Osteoblast (primary cell): ENCODE measurements at regions not wholly inside any gene's neighbourhood (a gene's known extent, or its start where the extent isn't known, plus 50 kb on each side); places are given as distances from the start of the nearest gene placed in this dataset.

Experiments used
- DNase-seq: peaks from one replicate; pipeline ENCODE4 v3.0.0; 2011; ENCODE audit warnings: low spot score, mixed read lengths; ENCODE audit not compliant: insufficient read length; ENCODE audit errors: missing footprints
- H2AFZ ChIP-seq: 2 replicates; pipeline ENCODE4 v1.6.0; 2011; ENCODE audit warnings: mild to moderate bottlenecking, low read length
- H3K27ac ChIP-seq: 2 replicates; pipeline ENCODE4 v1.5.1; 2011; ENCODE audit warnings: mild to moderate bottlenecking, low read depth, low read length, moderate library complexity
- H3K27me3 ChIP-seq: 2 replicates; pipeline ENCODE4 v1.6.0; 2012; ENCODE audit warnings: mild to moderate bottlenecking, control low read depth, inconsistent platforms, low read length, moderate library complexity; ENCODE audit not compliant: insufficient read depth
- H3K36me3 ChIP-seq: 2 replicates; pipeline ENCODE4 v1.5.1; 2011; ENCODE audit warnings: mild to moderate bottlenecking, low read length, control low read depth, moderate library complexity; ENCODE audit not compliant: insufficient read depth
- H3K4me1 ChIP-seq: 2 replicates; pipeline ENCODE4 v1.5.1; 2011; ENCODE audit warnings: mild to moderate bottlenecking, low read length, control low read depth, moderate library complexity; ENCODE audit not compliant: insufficient read depth
- H3K4me2 ChIP-seq: 2 replicates; pipeline ENCODE4 v1.6.0; 2011; ENCODE audit warnings: mild to moderate bottlenecking, low read length; ENCODE audit not compliant: insufficient read depth
- H3K4me3 ChIP-seq: fragments of 200-600 bp; sonication (generic); 3 replicates; pipeline ENCODE4 v1.5.1; 2012; ENCODE audit warnings: mild to moderate bottlenecking, low read length, inconsistent platforms; ENCODE audit not compliant: insufficient read depth
- H3K79me2 ChIP-seq: 2 replicates; pipeline ENCODE4 v1.6.0; 2012; ENCODE audit warnings: mild to moderate bottlenecking, low read length, control low read depth, inconsistent platforms; ENCODE audit not compliant: insufficient read depth
- H3K9me3 ChIP-seq: 2 replicates; pipeline ENCODE4 v1.5.1; 2011; ENCODE audit warnings: low read depth, low read length, control low read depth
- H4K20me1 ChIP-seq: 2 replicates; pipeline ENCODE4 v1.6.0; 2012; ENCODE audit warnings: mild to moderate bottlenecking, low read length, control low read depth; ENCODE audit not compliant: insufficient read depth
- TF ChIP-seq, protein P1 (sequence below): IDR thresholded peaks from 2 replicates; pipeline ENCODE4 v1.5.1; 2011; ENCODE audit warnings: mild to moderate bottlenecking, low read depth, low read length, moderate library complexity; ENCODE audit errors: extremely low read depth

DNA sequence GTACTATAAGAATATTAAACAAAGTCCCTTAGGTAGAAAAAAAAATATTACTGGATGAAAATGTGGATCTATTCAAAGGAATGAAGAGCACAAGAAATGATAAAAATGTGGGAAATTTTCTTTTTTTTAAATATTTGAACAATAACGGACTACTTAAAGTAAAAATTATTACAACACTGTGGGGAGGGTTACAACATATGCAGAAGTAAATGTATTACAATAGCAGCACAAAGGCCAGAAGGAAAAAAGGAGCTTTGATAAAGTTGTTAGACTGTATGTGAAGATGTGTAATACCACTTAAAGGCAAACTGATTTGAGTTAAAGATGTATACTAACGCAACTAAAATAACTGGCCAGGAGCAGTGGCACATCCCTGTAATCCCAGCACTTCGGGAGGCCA, 427.1 kb downstream of the SHQ1 start:
- DNase-seq = no peak
- TF ChIP-seq, protein P1, sequence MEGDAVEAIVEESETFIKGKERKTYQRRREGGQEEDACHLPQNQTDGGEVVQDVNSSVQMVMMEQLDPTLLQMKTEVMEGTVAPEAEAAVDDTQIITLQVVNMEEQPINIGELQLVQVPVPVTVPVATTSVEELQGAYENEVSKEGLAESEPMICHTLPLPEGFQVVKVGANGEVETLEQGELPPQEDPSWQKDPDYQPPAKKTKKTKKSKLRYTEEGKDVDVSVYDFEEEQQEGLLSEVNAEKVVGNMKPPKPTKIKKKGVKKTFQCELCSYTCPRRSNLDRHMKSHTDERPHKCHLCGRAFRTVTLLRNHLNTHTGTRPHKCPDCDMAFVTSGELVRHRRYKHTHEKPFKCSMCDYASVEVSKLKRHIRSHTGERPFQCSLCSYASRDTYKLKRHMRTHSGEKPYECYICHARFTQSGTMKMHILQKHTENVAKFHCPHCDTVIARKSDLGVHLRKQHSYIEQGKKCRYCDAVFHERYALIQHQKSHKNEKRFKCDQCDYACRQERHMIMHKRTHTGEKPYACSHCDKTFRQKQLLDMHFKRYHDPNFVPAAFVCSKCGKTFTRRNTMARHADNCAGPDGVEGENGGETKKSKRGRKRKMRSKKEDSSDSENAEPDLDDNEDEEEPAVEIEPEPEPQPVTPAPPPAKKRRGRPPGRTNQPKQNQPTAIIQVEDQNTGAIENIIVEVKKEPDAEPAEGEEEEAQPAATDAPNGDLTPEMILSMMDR = no peak
- H3K27me3 ChIP-seq = no peaks in the 10 kb centered on the region
- H2AFZ ChIP-seq = no peak overlapping the region
- H3K27ac ChIP-seq = no peak overlapping the region
- H4K20me1 ChIP-seq = peaks cover 87% of the 10 kb centered on the region
- peaks cover 98% of the 10 kb centered on the region for H3K79me2 ChIP-seq
- no peaks in the 10 kb centered on the region for H3K9me3 ChIP-seq
- no peak overlapping the region for H3K4me3 ChIP-seq
- H3K36me3 ChIP-seq = no peaks in the 10 kb centered on the region
- no peak overlapping the region for H3K4me2 ChIP-seq
- H3K4me1 ChIP-seq = peaks cover 6% of the 10 kb centered on the region

DNA sequence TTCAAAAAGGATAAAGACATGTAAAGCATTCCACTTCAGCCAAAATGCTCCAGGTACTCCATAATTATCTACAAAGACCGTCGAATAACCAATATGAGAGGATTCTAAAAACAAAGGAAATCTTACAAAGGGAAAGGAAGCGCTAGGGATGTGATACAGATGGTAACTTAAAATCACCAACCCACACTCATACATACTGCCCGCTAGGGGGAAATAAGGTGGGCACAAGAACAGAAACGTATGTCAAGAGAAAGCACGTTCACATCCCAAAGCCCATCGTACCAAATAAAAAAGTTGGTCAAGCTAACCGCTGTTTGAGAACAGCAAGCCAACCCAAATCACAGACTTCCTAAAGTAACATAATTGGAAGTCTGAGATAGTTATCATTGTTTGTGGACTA, 429.4 kb downstream of the SHQ1 start:
- H4K20me1 ChIP-seq = peaks cover 93% of the 10 kb centered on the region

DNA sequence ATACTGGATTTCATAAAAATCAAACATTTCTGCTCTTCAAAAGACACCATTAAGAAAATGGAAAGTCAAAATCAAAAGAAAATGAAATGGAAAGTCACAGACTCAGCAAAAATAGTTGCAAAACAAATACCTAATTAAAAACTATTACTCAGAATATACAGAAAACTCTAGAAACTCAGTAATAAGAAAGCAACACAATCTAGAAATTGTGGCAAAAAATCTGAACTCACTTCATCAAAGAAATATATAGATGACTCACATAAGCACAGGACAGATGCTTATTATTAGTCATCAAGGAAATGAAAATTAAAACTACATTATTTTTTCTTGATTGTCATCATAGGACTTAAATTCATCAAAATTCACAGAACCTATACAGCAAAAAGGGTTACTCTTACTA, 430.0 kb downstream of the SHQ1 start:
- no peak for DNase-seq
- Histone ChIP-seq H3K27me3 (no peaks in the 10 kb centered on the region), H2AFZ (no peak overlapping the region), H4K20me1 (peaks cover 90% of the 10 kb centered on the region), H3K36me3 (no peaks in the 10 kb centered on the region), H3K27ac (no peak overlapping the region), H3K9me3 (no peaks in the 10 kb centered on the region), H3K4me1 (peaks cover 6% of the 10 kb centered on the region), H3K4me3 (no peak overlapping the region), H3K4me2 (peak overlapping the region; percentile 10), H3K79me2 (peaks cover 98% of the 10 kb centered on the region)
- TF ChIP-seq, protein P1 = no peak

More for the DNA sequence above, 429.4 kb downstream of the SHQ1 start:
- no peak overlapping the region for H2AFZ ChIP-seq
- no peaks in the 10 kb centered on the region for H3K36me3 ChIP-seq
- DNase-seq = no peak
- peaks cover 6% of the 10 kb centered on the region for H3K4me1 ChIP-seq
- TF ChIP-seq, protein P1 = no peak
- no peak overlapping the region for H3K4me3 ChIP-seq
- no peaks in the 10 kb centered on the region for H3K27me3 ChIP-seq
- no peak overlapping the region for H3K4me2 ChIP-seq
- H3K9me3 ChIP-seq = no peaks in the 10 kb centered on the region
- H3K27ac ChIP-seq = no peak overlapping the region
- peaks cover 98% of the 10 kb centered on the region for H3K79me2 ChIP-seq

DNA sequence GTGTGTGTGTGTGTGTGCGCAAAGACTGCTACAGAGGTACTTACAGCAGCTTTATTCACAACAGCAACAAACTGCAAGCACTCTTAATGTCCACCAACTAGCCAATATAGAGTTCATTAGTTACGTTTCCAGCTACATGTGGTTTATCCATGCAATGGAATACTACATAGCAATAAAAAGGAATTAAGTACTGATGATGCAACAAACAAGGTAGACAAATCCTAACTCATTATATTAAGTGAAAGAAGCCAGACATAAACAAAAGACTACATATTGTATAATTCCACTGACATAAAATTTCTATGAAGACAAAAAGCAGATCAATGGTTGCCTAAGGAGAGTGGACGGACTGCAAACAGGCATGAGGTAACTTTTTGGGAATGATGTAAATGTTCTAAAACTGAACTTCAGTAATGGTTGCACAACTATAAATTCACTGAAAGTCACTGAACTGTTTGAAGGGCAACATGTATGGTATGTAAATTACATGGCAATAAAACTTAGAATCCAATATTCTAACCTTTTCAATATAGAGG, 433.7 kb downstream of the SHQ1 start:
- DNase-seq = no peak
- Histone ChIP-seq H3K4me2 (no peak overlapping the region), H3K9me3 (no peaks in the 10 kb centered on the region), H3K79me2 (peaks cover 100% of the 10 kb centered on the region), H3K36me3 (no peaks in the 10 kb centered on the region), H3K4me1 (peaks cover 6% of the 10 kb centered on the region), H3K4me3 (no peak overlapping the region), H2AFZ (no peak overlapping the region), H3K27me3 (no peaks in the 10 kb centered on the region), H3K27ac (no peak overlapping the region), H4K20me1 (peaks cover 93% of the 10 kb centered on the region)
- TF ChIP-seq, protein P1 = no peak
